Fibroblast of lung (primary cell): ENCODE measurements at regions not wholly inside any gene's neighbourhood (a gene's known extent, or its start where the extent isn't known, plus 50 kb on each side); places are given as distances from the start of the nearest gene placed in this dataset.

Experiments
- EZH2 ChIP-seq: IDR thresholded peaks from 2 replicates; pipeline ENCODE4 v1.5.1; 2012; ENCODE audit warnings: low read length, control low read depth, mild to moderate bottlenecking; ENCODE audit errors: missing control alignments
- TF ChIP-seq, protein P1 (sequence below), 2 donors: IDR thresholded peaks in 1 of 2; conservative IDR thresholded peaks in 1 of 2; 1 replicate in 1 of 2; 2 replicates in 1 of 2; pipeline ENCODE4 v1.5.1; 2011 to 2012; ENCODE audit warnings: low read length in 2 of 2, control low read depth in 1 of 2, inconsistent platforms in 1 of 2, low read depth in 1 of 2, mild to moderate bottlenecking in 1 of 2

DNA sequence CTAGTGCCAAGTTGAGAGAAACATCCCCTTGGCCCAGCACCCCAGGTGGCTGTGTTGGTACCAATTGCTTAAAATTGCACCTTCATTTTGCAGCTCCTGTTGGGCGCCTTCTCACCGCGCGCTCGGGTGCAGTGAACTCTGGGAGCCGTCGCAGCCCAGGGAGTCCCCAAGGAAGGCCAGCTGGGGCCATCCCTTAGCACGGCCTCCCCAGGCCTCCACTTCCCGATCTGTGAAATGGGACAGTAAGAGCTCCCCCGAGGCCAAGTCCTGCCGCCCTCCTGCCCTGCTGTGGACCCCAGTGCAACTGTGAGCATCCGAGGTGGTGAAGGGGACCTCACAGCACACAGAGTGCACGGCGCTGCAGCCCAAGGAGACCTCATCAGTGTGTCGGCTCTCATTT lies 1234.1 kb downstream of the BRD1 start:
- TF ChIP-seq, protein P1, sequence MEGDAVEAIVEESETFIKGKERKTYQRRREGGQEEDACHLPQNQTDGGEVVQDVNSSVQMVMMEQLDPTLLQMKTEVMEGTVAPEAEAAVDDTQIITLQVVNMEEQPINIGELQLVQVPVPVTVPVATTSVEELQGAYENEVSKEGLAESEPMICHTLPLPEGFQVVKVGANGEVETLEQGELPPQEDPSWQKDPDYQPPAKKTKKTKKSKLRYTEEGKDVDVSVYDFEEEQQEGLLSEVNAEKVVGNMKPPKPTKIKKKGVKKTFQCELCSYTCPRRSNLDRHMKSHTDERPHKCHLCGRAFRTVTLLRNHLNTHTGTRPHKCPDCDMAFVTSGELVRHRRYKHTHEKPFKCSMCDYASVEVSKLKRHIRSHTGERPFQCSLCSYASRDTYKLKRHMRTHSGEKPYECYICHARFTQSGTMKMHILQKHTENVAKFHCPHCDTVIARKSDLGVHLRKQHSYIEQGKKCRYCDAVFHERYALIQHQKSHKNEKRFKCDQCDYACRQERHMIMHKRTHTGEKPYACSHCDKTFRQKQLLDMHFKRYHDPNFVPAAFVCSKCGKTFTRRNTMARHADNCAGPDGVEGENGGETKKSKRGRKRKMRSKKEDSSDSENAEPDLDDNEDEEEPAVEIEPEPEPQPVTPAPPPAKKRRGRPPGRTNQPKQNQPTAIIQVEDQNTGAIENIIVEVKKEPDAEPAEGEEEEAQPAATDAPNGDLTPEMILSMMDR (conservative IDR thresholded peaks at IDR 0.05 in 1 of 2, IDR thresholded peaks at IDR 0.05 in 1 of 2; ENCODE audit: low read depth in 1 of 2, low read length in 2 of 2), result no peak
- no peak for TF ChIP-seq EZH2
